H9 (cell line): ENCODE measurements at regions not wholly inside any gene's neighbourhood (a gene's known extent, or its start where the extent isn't known, plus 50 kb on each side); places are given as distances from the start of the nearest gene placed in this dataset.

Experiments
- DNase-seq: peaks from one replicate; pipeline ENCODE4 v3.0.0-alpha.2; 2017
- H2AFZ ChIP-seq: one replicate; pipeline ENCODE4 v1.6.1; 2013; ENCODE audit warnings: mild to moderate bottlenecking, low read length, control low read depth, moderate library complexity
- H2AK5ac ChIP-seq: 2 replicates; pipeline ENCODE4 v1.6.1; 2013; ENCODE audit warnings: low read length, control low read depth, mixed read lengths; ENCODE audit not compliant: insufficient read length
- H2BK120ac ChIP-seq: one replicate; pipeline ENCODE4 v1.6.1; 2013; ENCODE audit warnings: low read depth, mild to moderate bottlenecking, low read length, control low read depth, inconsistent platforms; ENCODE audit not compliant: poor library complexity, severe bottlenecking
- H2BK12ac ChIP-seq: 2 replicates; pipeline ENCODE4 v1.6.1; 2013; ENCODE audit warnings: low read length, control low read depth, mixed read lengths, low read depth; ENCODE audit not compliant: insufficient read length
- H2BK15ac ChIP-seq: 2 replicates; pipeline ENCODE4 v1.6.1; 2013; ENCODE audit warnings: low read depth, low read length, control low read depth
- H2BK20ac ChIP-seq: one replicate; pipeline ENCODE4 v1.6.1; 2013; ENCODE audit warnings: low read depth, mild to moderate bottlenecking, low read length, control low read depth, inconsistent platforms; ENCODE audit not compliant: poor library complexity, severe bottlenecking
- H2BK5ac ChIP-seq: 2 replicates; pipeline ENCODE4 v1.6.1; 2013; ENCODE audit warnings: low read length, control low read depth, mixed read lengths; ENCODE audit not compliant: insufficient read length
- H3K14ac ChIP-seq: 2 replicates; pipeline ENCODE4 v1.6.1; 2013; ENCODE audit warnings: low read length, control low read depth; ENCODE audit not compliant: insufficient read depth
- H3K18ac ChIP-seq: 2 replicates; pipeline ENCODE4 v1.6.1; 2013; ENCODE audit warnings: low read depth, mild to moderate bottlenecking, mixed read lengths, low read length, control low read depth; ENCODE audit not compliant: insufficient read length
- H3K23ac ChIP-seq: 2 replicates; pipeline ENCODE4 v1.6.1; 2013; ENCODE audit warnings: low read length, control low read depth, mixed read lengths, low read depth; ENCODE audit not compliant: insufficient read length
- H3K23me2 ChIP-seq: 2 replicates; pipeline ENCODE4 v1.6.1; 2013; ENCODE audit warnings: low read depth, mild to moderate bottlenecking, mixed read lengths, low read length, control low read depth; ENCODE audit not compliant: insufficient read length, poor library complexity, severe bottlenecking
- H3K27ac ChIP-seq: 2 replicates; pipeline ENCODE4 v1.5.1; 2013; ENCODE audit warnings: low read length, control low read depth, mixed read lengths, low read depth; ENCODE audit not compliant: insufficient read length
- H3K27me3 ChIP-seq: 2 replicates; pipeline ENCODE4 v1.6.1; 2013; ENCODE audit warnings: low read length, control low read depth, inconsistent platforms; ENCODE audit not compliant: insufficient read depth
- H3K4ac ChIP-seq: 2 replicates; pipeline ENCODE4 v1.6.1; 2013; ENCODE audit warnings: low read depth, mild to moderate bottlenecking, control low read depth, inconsistent platforms, low read length, moderate library complexity
- H3K4me1 ChIP-seq: 2 replicates; pipeline ENCODE4 v1.6.1; 2013; ENCODE audit warnings: low read length, control low read depth, inconsistent platforms; ENCODE audit not compliant: insufficient read depth
- H3K4me2 ChIP-seq: 2 replicates; pipeline ENCODE4 v1.6.1; 2013; ENCODE audit warnings: low read length, control low read depth, mixed read lengths; ENCODE audit not compliant: insufficient read length, insufficient read depth
- H3K56ac ChIP-seq: 2 replicates; pipeline ENCODE4 v1.6.1; 2013; ENCODE audit warnings: low read depth, mild to moderate bottlenecking, mixed read lengths, low read length, control low read depth; ENCODE audit not compliant: insufficient read length
- H3K79me1 ChIP-seq: 2 replicates; pipeline ENCODE4 v1.6.1; 2013; ENCODE audit warnings: low read depth, mild to moderate bottlenecking, moderate library complexity, low read length, control low read depth, inconsistent platforms; ENCODE audit not compliant: insufficient read depth, poor library complexity, severe bottlenecking
- H3K79me2 ChIP-seq: 2 replicates; pipeline ENCODE4 v1.6.1; 2013; ENCODE audit warnings: low read length, control low read depth, inconsistent platforms; ENCODE audit not compliant: insufficient read depth
- H3K9ac ChIP-seq: 2 replicates; pipeline ENCODE4 v1.6.1; 2013; ENCODE audit warnings: low read length, control low read depth, mixed read lengths; ENCODE audit not compliant: insufficient read length; ENCODE audit errors: extremely low read depth
- H3K9me3 ChIP-seq: one replicate; pipeline ENCODE4 v1.6.1; 2013; ENCODE audit warnings: low read depth, low read length, inconsistent platforms; ENCODE audit not compliant: control insufficient read depth
- H3T11ph ChIP-seq: one replicate; pipeline ENCODE4 v1.6.1; 2013; ENCODE audit warnings: mild to moderate bottlenecking, low read length, control low read depth, inconsistent platforms
- H4K20me1 ChIP-seq: one replicate; pipeline ENCODE4 v1.6.1; 2013; ENCODE audit not compliant: control insufficient read depth, insufficient read length, insufficient read depth
- H4K5ac ChIP-seq: 2 replicates; pipeline ENCODE4 v1.6.1; 2013; ENCODE audit warnings: low read depth, mild to moderate bottlenecking, mixed read lengths, low read length, control low read depth; ENCODE audit not compliant: insufficient read length
- H4K8ac ChIP-seq: replicated peaks from 2 replicates; pipeline ENCODE4 v1.6.1; 2013; ENCODE audit warnings: low read length, control low read depth, mixed read lengths, low read depth; ENCODE audit not compliant: insufficient read length
- H4K91ac ChIP-seq: 2 replicates; pipeline ENCODE4 v1.6.1; 2013; ENCODE audit warnings: low read depth, mild to moderate bottlenecking, moderate library complexity, mixed read lengths, low read length, control low read depth; ENCODE audit not compliant: insufficient read length
- H3K27ac Mint-ChIP-seq, 3 experiments: 2 replicates in 2 of 3; 3 replicates in 1 of 3; pipeline ENCODE4 v1.8.0; 2020 to 2021; ENCODE audit warnings: mixed read lengths in 3 of 3, mild to moderate bottlenecking in 1 of 3, moderate library complexity in 1 of 3
- H3K27me3 Mint-ChIP-seq: 2 replicates; pipeline ENCODE4 v1.8.0; 2021; ENCODE audit warnings: low read depth, mild to moderate bottlenecking, moderate library complexity, mixed read lengths
- H3K36me3 Mint-ChIP-seq, 3 experiments: 2 replicates in 2 of 3; 3 replicates in 1 of 3; pipeline ENCODE4 v1.8.0; 2020 to 2021; ENCODE audit warnings: low read depth in 3 of 3, mixed read lengths in 3 of 3; ENCODE audit not compliant: insufficient read depth in 1 of 3
- H3K4me1 Mint-ChIP-seq, 2 experiments: 2 replicates each; pipeline ENCODE4 v1.8.0; 2020; ENCODE audit warnings: mixed read lengths in 2 of 2
- H3K4me3 Mint-ChIP-seq, 2 experiments: 2 replicates in 1 of 2; 3 replicates in 1 of 2; pipeline ENCODE4 v1.8.0; 2020 to 2021; ENCODE audit warnings: mild to moderate bottlenecking in 2 of 2, mixed read lengths in 2 of 2, moderate library complexity in 1 of 2
- H3K9me3 Mint-ChIP-seq, 2 experiments: 2 replicates in 1 of 2; 3 replicates in 1 of 2; pipeline ENCODE4 v1.8.0; 2020; ENCODE audit warnings: mild to moderate bottlenecking in 2 of 2, mixed read lengths in 2 of 2, moderate library complexity in 1 of 2
- CTCF ChIP-seq: fragments of 200-600 bp; sonication (generic); conservative IDR thresholded peaks from 3 replicates; pipeline ENCODE4 v1.8.0; 2021; ENCODE audit warnings: antibody characterized with exemption, mild to moderate bottlenecking
- WGBS: extraction: QIAGEN DNeasy Blood & Tissue Kit; methylation state at CpG from one replicate; pipeline ENCODE4 v1.1.7; 2013; ENCODE audit warnings: missing lambda C conversion rate, low lambda C conversion rate, mixed read lengths; ENCODE audit not compliant: insufficient read length; ENCODE audit errors: extremely low coverage; 5-methylcytosine and 5-hydroxymethylcytosine counted together

- H3K18ac ChIP-seq = no peak overlapping the region
- H3K4me1 Mint-ChIP-seq = peaks cover 2 to 6% of the 10 kb centered on the region in 2 experiments; a peak in 3 of 4 replicates
- H4K8ac ChIP-seq = no peak overlapping the region
- no peak overlapping the region for H2BK20ac ChIP-seq
- H3K27ac ChIP-seq = no peak overlapping the region
- H3K4ac ChIP-seq = no peak overlapping the region
- no peaks in the 10 kb centered on the region for H4K20me1 ChIP-seq
- no peak overlapping the region for H2AFZ ChIP-seq
- H3K23me2 ChIP-seq = no peaks in the 10 kb centered on the region
- no peak overlapping the region for H2BK15ac ChIP-seq
- peaks cover 18% of the 10 kb centered on the region for H3K27me3 Mint-ChIP-seq
- no peak overlapping the region for H3K23ac ChIP-seq
- H3K79me1 ChIP-seq = no peaks in the 10 kb centered on the region
- no peak overlapping the region for H4K91ac ChIP-seq
- H3K27me3 ChIP-seq = no peaks in the 10 kb centered on the region
- no peak overlapping the region for H3K14ac ChIP-seq
- no peak for DNase-seq
- H3K4me3 Mint-ChIP-seq = no peak overlapping the region
- H3K56ac ChIP-seq = no peak overlapping the region
- no peak overlapping the region for H3K27ac Mint-ChIP-seq
- WGBS = no CpG with 5 or more reads among the region's 7 CpGs
- H2BK120ac ChIP-seq = no peak overlapping the region
- no peaks in the 10 kb centered on the region for H3K9me3 ChIP-seq
- no peaks in the 10 kb centered on the region for H3K79me2 ChIP-seq
- no peaks in the 10 kb centered on the region for H3K36me3 Mint-ChIP-seq
- no peak overlapping the region for H2BK12ac ChIP-seq
- no peak overlapping the region for H3K9ac ChIP-seq
- no peaks in the 10 kb centered on the region; a peak in 2 of 5 replicates for H3K9me3 Mint-ChIP-seq
- no peak overlapping the region for H3T11ph ChIP-seq
- H2BK5ac ChIP-seq = no peak overlapping the region
- H2AK5ac ChIP-seq = no peak overlapping the region
- H3K4me1 ChIP-seq = no peaks in the 10 kb centered on the region
- no peak for TF ChIP-seq CTCF
- no peak overlapping the region for H3K4me2 ChIP-seq
- no peak overlapping the region for H4K5ac ChIP-seq
These were observed 310.7 kb downstream of the TNS1 start for GRCh38 chr2:217691920-217692666.
